Ovary (tissue), 3 donors: ENCODE measurements at regions not wholly inside any gene's neighbourhood (a gene's known extent, or its start where the extent isn't known, plus 50 kb on each side); places are given as distances from the start of the nearest gene placed in this dataset.

Experiments used
- CTCF ChIP-seq, 3 donors: fragments of 450-650 bp in 2 of 3; fragments of 200-600 bp in 1 of 3; IDR thresholded peaks; one replicate each; pipeline versions ENCODE4 v1.5.1 to v1.8.0; 2016 to 2022; ENCODE audit warnings: antibody characterized with exemption in 3 of 3, mild to moderate bottlenecking in 1 of 3
- EP300 ChIP-seq: sonication (generic); formaldehyde crosslinking; IDR thresholded peaks from one replicate; pipeline ENCODE4 v1.6.1; 2017; ENCODE audit warnings: antibody characterized with exemption
- POLR2A ChIP-seq: fragments of 450-650 bp; IDR thresholded peaks from one replicate; pipeline ENCODE4 v1.6.1; 2017; ENCODE audit warnings: antibody characterized with exemption, mild to moderate bottlenecking, moderate library complexity
- donor health status: DM: no; HTN: no; CAD: no.

DNA sequence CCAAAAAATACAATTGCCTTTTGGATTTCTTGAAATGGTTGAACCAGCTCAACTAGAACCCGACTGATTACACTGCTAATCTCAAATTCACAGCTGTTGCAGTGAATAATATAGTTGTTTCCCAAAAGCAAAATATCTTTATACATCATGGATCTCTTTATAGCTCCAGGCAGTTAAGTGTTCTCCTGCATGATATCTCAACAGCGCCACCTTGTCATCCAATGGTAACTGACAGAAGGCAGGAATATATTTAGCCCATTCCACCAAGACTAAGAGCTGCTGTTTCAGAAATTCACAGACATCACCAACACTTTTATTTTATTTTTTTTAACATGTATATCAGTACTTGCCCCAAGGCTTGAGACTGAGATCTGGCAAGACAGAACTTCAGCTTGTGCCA, 1141.0 kb upstream of the PRR20A start:
- TF ChIP-seq CTCF (IDR thresholded peaks at IDR 0.05) (no peak), POLR2A (no peak), EP300 (no peak)
